ENCODE measurements at regions not wholly inside any gene's neighbourhood (a gene's known extent, or its start where the extent isn't known, plus 50 kb on each side); places are given as distances from the start of the nearest gene placed in this dataset.

DNA sequence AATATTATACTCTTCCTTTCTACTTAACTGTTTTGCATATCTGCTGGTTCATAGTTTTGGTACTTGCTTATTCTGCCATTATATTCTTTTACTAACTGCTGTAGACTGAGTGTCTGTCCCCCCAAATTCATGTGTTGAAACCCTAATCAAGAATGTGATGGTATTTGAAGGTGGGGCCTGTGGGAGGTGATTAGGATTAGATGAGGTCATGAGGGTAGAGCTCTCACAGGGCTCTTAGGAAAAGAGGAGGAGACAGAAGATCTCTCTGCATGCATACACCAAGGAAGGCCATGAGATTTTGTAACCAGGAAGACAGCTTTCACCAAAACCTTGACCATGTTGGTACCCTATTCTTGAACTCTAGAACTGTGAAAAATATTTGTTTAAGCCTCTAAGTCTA, 354.1 kb upstream of the B3GALT2 start:
- no peak for DNase-seq

DNA sequence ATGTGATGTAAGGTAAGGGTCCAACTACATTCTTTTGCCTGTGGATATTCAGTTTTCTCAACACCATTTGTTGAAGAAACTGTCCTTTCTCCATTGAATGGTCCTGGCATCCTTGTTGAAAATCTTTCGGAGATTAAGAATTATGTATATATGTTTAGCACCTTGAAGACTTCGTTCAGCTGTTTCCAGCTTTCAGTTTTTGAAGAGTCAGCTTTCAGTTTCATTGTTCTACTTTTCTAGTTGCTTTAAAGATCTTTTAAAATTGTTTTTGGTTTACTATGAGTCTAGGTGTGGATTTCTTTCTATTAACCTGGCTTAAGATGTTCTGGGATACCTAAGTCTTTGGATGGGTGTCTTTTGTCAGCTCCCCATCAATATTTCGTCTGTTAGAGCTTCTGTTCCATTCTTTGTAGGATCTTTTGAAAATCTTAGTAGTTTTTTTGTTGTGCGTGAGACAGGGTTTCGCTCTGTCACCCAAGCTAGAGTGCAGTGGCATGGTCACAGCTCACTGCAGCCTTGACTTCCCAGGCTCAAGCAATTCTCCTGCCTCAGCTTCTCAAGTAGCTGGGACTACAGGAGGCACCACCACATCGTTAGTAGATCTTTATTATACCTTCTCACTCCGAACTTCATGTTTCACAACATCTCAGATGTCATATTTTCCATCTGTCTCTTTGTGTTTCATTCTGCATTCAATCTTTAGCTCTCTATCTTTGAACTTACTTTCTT, 353.5 kb upstream of the B3GALT2 start:
- no peak for DNase-seq

- no peak for DNase-seq
Observed at GRCh38 chr1:193538680-193539079, 352.3 kb upstream of the B3GALT2 start.

- no peak for DNase-seq
Observed at GRCh38 chr1:193538003-193538354, 351.6 kb upstream of the B3GALT2 start.

DNA sequence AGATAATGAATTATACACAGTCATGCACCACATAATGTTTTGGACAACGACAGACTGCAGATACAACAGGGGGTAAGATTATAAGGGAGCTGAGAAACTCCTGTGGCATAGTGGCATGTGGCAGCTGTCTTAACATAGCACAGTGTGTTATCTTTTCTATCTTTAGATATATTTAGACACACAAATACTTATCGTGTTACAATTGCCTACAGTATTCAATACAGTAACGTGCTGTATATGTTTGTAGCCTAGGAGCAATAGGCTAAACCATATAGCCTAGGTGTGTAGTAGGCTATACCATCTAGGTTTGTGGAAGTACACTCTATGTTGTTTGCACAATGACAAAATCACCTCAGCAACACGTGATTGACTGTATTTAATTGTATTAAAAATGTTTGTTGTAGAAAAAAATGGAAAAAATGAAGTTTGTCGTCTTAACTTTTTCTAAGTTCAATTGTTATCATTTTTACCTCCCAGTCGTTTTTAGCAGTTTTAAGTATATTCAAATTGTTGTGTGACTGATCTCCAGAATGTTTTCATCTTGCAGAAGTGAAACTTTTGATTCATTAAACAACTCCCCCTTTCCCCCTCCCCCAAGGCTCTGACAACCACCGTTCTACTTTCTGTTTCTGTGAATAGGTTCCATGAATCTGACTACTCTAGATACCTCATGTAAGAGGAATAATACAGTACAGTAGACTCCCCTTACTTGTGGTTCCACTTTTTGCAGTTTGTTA, 351.0 kb upstream of the B3GALT2 start:
- DNase-seq = no peak

DNA sequence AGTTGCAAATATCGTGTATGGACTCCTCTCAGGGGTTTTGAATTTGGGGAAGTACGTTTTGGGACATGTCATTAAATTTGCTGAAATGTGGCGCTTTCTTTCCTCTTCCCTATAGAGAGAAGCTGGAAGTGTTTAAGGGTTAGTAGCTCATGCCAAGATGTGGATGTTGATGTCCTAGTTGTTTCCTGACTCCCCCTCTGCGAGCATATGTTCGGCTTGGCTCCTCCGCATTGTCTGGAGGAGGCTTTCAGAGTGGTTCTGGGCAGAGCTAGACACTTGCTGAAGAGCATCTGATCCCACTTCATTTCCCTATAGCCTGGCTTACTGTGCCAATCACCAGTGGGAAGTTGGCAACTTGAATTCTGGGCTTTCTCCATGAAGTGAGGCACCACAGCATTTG, 347.4 kb upstream of the B3GALT2 start:
- DNase-seq = no peak

GRCh38 chr1:193525917-193526710, 339.7 kb upstream of the B3GALT2 start:
- DNase-seq = no peak

DNA sequence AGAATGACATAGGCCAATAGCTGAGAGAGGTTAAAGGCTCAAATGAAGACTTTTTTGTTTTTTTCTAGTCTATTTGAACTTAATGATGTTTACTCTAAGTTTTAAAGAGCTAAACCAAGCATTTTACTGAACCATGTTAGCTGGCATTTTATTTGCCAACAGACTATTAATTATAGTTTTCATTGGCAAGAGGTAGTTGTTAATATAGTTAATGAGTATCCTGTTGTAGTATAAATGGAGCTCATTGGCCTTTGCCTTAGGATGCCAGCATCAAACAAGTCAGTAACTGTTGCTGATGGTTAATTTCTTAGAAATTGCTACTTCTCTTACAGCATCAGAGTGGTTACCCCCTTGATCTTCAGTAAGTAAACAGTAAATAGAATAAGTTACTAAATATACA, 339.0 kb upstream of the B3GALT2 start:
- DNase-seq = no peak

DNA sequence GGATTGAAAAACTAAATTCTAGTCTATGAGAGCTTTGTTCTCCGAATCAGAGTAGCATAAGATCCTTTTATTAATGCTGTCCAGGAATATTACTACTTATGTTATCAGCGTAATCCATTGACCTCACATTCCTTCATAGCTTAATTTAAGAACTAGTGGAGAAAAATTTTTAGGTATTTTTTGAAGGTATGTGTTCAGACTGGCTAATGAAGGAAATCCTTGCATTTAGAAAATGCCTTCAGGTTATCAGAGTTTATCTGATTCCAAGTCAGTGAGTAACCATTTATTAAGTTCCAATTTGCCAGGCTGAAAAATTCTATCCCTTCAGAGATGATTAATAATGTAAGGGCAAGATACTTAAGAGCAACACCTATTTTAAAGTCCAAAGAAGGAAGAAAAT, 338.2 kb upstream of the B3GALT2 start:
- no peak for DNase-seq

DNA sequence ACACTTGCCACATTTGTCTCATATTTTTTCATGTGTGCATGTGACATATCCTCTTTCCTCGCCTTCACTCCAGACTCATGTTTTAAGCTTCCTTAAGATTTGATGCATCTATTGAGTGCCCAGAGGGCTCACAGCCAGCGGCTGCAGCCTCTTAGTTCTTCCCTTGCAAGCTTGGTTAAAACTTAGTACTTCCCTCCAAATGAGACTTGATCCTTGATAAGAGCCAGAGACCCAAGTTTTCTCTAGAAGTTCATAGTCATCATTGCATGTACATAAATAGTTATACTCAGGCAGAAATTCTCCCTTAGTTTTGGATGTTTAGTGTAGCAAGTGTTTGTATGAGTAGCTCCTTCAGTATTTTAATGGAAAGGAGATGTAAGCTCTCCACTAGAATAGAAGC, 337.6 kb upstream of the B3GALT2 start:
- DNase-seq = no peak

DNA sequence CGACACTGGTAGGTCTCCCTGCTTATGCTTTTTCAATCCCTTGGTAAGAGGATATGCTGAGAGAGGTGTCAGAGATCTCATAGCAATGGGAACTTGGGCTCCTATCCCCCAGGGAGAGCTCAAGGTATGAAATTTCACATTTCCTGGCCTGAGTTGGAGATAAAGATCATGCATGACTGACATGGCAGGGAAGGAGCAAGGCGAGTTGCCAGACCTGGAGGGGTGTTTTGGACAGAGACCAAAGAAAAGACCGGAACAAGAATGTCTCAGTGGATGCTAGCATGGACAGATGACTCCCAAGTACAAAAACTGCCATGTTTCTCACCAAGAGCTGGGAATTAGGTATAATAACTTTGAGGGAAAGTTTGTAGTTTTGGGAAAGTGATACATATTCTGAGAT, 334.1 kb upstream of the B3GALT2 start:
- DNase-seq = no peak

- no peak for DNase-seq
Observed at GRCh38 chr1:193519922-193520321, 333.5 kb upstream of the B3GALT2 start.

DNA sequence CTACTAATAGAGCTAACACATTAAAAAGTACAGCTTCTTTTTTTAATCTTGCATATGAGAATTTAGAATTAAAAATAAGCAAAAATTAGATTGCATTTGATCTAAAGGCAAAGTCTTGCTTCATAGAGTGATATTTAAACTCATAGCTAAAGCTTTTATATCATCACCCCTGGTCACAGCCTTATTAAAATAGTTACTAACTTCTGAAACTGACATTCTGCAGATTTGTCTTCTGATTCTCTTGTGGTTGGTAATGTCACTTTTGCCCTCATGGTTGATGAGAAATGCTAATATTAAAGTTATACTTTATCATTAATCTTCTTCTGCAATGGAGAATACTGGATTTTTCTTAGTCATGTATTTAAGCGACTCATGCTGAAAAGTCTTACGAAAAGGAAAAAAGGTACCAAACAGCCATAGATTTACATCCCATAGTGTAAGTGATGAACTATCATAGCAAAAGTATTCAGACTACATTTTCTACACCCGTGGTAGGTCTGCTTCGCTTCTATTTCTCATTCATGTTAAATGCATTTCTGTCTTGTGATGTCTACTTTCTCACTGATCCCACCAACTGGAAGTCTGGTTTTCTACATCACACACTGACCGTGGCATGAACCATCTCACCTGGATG, 330.5 kb upstream of the B3GALT2 start:
- no peak for DNase-seq

DNA sequence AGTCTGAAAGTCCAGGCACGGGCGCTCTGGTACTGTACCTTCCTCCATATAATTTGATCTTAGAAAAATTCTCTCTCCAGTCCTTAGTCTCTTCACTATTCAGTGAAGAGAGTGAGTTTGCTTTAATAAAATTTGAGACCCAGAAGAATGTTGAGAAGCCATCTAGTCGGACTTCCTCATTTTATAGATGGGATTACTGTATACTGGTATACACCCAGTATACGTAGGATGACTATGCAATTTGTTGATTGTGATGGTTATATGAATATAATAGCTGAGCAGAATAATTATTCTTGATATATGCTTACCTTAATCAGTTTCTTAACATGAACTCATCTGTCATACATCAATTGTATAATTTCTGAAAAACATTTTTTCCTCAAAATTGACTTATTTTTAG, 328.0 kb upstream of the B3GALT2 start:
- DNase-seq = no peak

DNA sequence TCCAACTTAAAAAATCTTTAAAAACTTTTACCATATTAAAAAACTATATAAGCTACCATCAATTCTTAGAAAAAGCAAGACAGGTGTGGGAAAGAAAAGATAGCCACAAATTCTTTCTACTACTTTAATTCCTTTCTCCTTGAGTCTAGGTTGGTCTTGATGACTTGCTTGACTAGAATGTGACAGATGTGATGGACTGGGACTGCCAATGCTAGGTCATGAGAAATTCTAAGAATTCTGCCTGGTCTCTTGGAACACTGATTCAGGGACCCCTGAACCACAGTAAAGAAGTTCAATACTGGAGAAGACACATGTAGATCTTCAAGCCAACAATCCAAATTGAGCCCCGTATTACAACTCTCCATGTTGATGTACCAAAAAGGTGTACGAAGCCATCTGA, 326.6 kb upstream of the B3GALT2 start:
- DNase-seq = no peak

DNA sequence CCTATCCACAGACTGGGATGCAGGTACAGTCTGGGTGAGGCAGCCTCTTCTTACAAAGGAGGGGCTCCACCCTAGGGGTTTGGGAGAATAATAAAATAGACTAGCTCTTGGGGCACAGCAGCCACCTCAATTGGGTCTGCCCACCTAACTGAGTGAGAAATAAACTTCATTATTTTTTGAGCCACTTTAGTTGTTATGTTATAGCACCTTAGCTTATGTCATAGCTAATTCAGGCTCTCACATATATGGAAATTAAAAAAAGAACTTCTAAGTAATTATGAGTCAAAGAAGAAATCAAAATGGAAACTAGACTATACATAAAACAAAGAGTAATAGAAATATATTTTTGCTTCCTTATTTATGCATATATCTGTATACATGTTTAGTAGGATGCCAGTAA, 318.5 kb upstream of the B3GALT2 start:
- no peak for DNase-seq

DNA sequence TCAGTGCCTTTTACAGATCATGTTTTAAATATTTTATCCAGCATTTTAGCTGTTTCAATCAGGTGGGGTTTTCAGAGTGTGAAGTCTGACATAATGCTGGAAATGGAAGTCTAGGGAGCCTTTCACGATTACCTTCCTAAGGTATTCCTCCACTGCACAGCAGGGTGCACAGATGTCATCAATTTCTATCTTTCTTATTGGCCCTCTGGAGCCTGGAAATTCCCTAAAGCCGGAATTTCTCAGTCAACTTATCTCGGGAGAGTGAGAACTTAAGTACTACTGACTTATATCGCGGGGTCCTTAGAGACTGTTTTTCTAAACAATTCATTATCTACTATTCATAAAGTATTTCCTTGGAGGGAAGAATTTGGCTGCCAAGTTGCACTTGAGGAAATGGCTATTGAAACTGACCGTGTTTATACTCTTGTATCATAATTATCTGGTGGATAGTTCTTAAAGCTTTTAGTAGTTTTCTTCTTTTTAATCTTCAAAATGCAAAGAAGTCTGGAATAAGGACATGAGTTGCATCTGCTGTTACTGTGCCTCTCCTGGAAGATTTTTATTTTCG, 311.8 kb upstream of the B3GALT2 start:
- DNase-seq = no peak

DNA sequence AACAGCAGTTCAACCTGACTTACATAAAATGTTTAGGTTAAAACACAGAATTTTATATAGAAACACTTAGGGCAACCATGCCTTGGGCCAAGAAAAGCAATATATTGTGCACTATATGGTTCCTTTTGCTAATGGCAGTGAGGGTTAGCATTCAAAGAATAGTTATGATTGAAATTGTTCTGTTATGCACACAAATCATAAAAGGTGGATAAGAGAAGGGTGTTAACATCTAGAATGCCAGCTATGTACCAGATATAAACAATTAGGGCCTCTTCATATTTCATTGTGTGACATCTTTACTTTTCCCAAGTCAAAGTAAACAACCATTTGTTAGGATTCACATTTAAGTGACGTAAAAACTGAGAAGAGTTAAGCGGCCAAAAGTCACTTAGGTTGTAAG, 308.0 kb upstream of the B3GALT2 start:
- DNase-seq = no peak

DNA sequence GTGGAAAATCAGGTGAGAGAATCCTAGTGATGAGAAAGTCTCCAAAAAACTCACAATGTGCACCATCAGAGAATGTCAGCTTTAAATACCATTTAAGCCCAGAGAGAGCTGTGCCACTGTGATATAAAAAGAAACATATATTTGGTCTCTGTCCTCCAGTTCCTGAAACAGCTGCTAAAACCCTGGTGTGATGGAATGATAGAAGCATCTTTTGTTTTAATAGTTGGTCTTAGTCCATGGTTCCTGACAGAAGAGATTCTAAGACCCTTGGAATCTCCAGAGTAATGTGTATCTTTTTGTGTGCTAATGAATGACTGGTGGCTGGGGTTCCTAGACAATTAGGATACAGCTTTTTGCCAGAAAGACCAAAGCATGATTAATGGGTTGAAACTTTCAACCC, 302.8 kb upstream of the B3GALT2 start:
- DNase-seq = no peak

- no peak for DNase-seq
Observed at GRCh38 chr1:193487722-193488121, 301.3 kb upstream of the B3GALT2 start.

- DNase-seq = no peak
Observed at GRCh38 chr1:193486671-193487229, 300.3 kb upstream of the B3GALT2 start.
